SHP77 (cell line): ENCODE measurements at regions not wholly inside any gene's neighbourhood (a gene's known extent, or its start where the extent isn't known, plus 50 kb on each side); places are given as distances from the start of the nearest gene placed in this dataset.

Source experiments
- DNase-seq, 2 experiments: peaks; one replicate each; lab custom pipeline; 2025; lab: John Stamatoyannopoulos, UW

DNA sequence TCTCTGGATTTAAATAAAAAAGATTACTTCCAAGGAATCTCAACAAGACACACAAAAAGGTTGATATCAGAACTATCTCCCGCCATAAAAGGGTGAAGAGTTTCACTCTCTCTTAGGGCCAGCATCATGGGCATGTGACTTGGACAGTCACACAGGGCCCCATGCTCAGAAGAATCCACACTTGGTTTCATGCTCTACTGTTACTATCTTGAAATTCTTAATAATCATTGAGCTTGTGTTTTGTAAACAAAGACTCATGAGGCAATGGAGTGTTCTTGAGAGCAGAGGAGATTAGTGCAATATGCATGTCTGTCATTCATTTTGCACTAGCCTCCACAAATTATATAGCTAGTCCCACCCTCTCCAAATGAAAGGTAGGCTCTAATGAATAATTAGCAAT lies 58.4 kb downstream of the HMHB1 start:
- DNase-seq, result no peak

DNA sequence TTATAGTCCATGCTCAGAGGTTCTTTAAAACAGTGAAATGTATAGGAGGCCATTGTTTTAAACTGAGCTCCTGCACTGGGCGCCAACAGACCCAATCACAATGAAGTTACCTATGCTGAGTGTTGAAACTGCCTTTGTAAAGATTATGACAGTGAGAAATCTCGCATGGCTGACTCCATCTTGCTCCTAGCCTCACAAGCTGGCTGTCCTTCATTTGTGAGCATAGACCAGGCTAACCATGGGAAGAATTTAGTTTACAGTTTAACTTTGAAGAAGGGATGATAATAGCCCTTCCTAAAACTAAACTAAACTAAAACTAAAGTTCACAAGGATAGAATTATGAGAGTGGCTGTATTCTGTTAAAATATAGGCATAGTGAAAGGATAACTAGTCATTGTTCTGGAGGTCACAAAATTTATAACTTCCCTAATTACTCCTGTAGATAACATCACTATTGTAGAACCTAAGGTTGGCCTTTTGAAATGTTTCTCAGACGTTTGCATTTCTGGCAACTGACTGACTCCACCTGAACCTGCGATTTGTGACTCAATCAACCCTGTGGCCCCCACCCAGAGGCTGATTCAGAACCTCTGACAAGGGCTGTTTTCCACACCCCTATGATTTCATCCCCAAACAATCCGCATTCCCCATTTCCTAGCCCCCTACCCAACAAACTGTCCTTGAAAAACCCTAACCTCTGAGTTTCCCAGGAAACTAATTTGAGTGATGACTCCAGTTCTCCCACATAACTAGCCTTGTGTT lies 59.1 kb downstream of the HMHB1 start:
- DNase-seq, result no peak

DNA sequence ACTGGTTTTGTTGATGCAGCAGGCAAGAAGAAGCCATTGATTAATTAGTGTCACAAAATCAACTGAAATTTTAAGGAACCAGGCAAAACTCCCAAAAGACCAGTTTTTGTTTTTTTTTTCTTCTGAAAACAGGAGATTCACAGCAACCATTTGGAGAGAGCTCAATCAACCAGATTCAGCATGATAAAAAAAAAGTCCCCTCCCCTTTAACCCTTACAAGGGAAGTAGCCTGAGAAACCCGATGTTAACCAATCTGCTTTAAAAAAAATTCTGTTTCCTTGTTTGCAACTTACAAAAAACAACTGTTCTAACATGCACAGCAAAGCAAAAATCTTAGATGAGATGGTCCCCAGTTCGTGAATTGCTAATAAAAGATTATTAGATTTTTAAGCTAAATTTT lies 59.7 kb downstream of the HMHB1 start:
- no peak for DNase-seq

DNA sequence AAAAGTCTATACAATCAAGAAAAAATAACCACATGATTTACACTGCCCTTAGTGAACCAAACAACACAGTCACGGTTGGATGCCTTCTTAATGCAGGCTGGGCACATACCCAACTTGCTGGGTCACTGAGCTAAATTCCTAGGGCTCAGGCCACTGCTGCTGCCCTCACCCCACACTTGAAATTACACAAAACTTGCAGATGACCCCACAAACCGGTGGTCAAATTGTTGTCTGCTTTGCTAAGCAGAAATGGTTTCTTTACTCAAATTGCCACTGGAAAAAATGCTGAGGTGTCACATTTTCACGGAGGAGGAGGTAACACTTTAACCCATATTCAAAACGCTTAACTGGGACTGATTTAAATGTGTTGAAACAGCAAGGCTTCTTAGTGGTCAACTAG lies 62.4 kb downstream of the HMHB1 start:
- DNase-seq, result no peak

DNA sequence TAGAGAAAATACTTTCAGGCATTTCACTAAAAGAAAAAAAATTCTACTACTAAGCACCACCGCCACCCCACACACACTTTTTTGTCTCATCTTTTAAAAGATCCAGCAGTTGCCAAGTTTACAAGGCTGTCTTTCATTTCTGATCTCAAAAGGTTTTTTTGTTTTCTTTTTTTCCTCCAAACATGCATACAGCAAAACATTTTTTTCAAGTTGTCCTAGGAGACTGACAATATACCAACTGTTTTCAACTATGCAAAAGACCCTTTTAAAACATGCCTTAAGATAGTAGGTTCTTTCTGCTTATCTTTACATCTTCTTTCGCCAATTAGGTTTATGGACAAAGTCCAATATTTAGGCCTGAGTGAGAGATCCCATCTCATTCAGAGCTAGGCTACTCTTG lies 65.2 kb downstream of the HMHB1 start:
- DNase-seq, result no peak

DNA sequence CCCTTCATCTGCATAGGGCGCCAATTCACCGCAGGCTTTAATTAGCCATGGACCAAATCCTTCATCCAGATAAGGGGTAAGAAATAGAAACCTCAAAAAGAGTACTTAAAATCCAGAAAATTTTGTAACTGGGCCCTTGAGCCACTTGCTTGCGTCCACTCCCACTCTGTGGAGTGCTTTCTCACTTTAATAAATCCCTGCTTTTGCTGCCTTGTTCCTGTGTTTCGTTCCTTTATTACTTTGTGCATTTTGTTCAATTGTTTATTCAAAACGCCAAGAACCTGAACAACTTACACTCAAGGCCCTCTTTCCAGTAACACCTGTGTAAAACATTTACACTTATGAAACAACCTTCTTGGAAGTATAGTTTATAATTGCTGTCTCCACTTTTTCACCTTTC lies 66.5 kb downstream of the HMHB1 start:
- no peak for DNase-seq

DNA sequence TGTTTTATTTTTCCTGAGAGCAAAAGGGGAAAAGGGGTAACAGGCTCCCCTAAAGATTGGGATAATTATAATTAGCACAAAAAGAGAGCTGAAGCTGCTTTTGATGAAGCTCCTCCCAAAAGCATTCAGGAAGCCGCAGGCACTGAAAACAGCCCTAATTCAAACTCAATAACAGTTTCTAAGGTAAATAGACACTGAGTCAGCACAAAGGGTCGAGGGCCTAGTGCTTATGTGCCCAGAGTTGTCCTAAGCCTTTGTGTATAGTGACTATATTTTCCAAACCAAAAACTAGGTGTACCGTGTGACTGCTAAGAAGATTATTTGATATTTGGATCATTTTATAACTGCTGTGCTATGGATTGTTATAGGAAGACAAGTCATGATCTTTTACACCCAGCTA lies 67.7 kb downstream of the HMHB1 start:
- peak in 1 of 2 experiments; percentile 2 for DNase-seq

DNA sequence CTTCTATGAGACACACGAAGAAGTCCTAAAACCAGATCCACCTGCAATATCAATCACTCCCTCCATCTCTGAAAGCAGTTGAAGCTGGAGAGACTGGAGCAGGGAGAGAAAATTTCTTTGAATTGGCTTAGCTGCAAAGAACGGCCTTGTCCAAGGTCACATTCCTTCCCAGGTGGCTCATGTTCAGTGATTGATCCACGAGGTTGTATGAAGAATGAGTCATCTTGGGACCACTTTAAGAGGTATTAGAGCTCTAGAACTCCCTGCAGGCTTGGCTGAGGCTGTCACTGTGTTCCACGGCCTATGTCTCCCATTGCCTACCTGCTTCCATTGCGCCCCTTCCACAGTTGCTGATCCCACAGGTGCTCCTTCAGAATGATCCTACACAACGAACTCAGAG lies 68.2 kb downstream of the HMHB1 start:
- no peak for DNase-seq

DNA sequence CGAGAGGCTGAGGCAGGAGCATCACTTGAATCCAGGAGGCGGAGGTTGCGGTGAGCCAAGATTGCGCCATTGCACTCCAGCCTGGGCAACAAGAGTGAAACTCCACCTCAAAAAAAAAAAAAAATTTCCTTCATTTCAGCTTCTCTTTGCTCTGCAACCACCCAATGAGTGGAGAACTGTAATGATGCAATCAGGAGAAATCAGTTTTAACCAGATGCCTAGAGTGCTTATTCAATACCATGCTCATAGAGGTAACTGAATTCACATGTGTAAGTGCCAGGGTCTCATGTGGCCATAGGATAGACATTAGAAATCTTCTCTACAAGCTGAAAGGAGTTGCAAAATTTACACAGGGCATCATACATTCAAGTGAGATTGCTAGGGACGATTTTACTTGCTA lies 70.6 kb downstream of the HMHB1 start:
- DNase-seq, result no peak

DNA sequence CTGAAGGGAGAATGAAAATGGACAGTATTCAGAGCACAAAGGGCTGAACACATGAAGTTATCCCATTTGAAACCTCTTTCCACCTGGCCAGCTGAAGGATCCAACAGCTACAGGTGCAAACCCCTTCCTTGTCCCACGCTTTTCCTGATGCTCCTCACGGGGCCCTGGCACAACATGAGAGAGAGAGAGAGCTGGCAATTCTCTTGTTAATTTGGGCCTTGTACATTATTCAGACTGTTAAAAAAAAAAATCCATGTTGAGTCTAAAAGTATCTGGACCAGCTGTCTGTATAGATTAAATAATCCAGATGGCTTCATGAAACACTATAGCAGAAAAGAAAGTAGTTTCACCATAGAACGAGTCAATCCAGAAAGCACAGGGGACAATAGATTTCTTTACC lies 74.1 kb downstream of the HMHB1 start:
- no peak for DNase-seq

DNA sequence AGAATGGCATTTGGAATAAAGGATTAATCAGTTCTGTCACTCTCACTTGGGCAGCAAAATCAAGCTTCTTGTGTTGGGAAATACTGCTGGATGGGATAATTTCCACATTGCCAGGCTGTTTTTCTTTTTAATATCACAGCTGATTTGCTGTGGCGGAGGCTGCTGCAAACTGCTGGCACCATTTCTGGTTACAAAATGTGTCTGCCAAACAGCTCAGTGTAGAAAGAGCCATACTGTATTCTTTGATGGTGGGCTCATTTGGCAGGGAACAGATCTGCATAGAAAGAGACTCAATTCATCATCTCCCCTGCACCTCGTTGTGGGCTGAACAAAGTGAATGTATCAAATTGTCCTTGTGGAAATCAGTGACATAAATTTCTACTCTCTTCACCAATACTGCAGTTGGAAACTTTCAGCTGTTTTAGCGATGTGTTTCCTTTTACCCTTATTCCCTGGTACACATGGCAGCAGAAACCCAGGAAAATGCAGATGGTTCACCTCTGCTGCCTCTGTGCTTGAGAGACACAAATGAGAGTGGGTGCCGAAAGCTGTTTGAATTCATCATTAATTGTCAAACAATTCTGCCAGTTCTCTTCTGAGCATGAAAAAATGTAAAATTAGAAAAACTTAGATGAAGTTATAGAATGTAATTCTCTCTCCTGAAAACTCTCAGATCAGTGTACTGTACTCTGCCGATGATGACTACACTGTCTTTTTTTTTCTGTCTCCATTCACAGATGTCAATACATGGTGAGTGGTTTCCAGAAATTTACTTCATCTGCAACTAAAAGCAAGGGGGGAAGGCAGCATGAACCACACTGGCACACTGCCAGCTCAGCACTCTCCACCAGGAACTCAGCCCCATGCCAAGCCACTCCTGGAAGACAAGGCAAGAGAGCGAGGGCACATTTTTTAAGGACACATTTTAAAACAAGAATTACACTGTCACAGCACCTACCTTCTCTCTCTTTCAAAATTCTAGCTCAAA lies 75.0 kb downstream of the HMHB1 start:
- DNase-seq, result peak; percentile 65 to 85

DNA sequence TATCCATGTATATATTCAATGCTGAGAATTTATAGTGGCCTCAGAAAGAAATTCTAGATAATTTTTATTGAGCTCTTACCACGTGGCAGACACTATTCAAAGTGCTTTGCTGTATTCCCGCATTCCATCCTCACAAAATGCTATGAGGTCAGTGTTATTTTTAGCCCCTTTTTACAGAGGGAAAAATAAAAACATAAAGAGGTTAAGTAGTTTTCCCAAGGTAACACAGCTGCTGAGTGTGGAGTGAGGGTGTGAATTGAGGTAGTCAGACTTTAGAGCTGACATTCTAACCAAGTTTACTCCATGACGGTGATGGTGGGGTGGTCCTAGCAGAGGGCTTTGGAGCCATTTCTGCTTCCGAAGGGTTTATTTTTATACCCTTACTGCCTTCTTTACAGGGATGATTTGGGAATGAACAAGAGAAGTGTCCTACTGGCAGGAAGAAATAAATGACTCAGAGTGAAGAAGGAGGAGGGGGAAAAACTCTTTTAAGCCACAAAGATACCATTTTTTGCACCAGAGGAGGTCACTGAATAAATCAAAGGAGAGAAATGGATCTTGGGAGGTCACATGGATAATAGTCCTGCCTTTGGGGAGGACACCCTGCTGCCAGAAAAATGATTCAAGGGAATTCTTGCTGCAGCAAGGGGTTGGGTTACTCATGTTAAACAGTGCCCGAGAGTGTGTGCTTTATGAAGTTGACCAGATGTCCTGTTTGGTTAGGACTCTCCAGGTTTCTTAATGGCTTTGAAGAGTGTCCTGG lies 76.1 kb downstream of the HMHB1 start:
- DNase-seq, result peak; percentile 42 to 43

DNA sequence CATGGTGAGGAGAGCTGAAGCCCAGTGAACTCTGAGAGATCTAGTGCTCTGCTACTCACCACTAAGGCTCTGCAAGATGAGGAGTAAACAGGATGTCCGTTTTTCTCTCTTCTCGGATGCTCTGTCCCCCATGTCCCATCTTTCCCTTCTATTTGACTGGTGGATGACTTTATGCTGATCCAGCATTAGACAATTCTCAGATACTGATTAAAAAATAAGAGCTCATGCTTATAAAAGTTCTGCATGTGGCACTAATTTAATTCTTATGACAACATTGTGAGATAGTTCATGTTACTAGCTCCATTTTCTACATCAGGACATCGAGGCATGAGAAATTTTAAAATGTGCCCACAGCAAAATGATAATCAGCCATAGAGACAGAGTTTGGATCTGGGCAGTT lies 77.0 kb downstream of the HMHB1 start:
- DNase-seq, result no peak

DNA sequence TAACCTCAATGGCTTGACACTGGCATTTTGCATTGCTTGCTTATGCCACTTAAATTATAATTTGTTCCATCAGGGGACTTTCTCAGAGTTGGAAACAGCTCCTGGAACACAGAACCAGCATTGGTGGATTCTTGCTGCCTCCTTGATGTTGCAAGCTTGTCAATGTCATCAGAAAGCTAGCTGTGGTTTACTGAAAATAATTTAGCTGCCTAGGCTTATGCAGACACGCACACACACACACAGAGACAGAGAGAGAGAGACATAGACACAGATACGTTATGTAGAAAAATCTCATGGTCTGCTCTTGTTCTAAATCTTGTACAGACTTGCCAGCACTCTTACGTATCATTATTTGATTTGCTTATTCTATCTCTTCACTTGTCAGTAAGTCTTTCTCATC lies 78.0 kb downstream of the HMHB1 start:
- no peak for DNase-seq

DNA sequence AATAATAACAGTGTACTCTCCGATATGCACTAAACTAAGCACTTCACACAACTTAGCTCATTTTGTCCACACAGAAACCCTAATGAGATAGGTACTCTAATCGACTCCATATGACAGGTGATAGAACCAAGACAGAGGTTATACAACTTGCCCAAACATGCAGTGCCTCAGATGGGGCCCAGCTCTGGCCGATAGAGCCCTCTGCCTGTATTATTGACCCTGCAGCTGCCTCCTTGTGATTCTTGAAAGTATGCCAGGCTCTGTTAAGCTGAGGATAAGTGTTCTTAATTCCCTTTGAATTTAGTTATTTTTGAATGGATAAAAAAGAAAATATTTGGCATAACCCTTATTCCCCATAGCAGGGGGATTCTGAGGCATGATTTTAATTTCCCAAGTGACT lies 78.5 kb downstream of the HMHB1 start:
- DNase-seq, result peak; percentile 67 to 72

DNA sequence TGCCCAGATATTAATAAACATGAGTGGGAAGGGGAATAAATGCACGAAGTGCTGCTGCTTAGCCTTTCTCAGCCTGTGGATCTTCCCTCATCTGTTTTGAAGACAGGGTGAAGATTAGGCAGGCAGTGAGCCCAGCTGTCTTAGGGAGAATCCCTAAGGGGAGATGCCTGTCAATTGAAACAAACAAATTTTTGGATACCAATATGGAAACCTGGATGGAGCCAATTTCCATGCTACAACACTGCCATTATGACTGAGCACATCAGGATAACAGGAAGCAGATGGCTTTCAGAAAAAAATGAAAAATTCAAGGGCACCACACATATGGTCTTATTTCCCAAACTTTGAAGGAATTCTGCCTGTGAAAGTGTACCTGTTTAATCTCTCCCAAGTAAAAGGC lies 80.3 kb downstream of the HMHB1 start:
- DNase-seq, result no peak

DNA sequence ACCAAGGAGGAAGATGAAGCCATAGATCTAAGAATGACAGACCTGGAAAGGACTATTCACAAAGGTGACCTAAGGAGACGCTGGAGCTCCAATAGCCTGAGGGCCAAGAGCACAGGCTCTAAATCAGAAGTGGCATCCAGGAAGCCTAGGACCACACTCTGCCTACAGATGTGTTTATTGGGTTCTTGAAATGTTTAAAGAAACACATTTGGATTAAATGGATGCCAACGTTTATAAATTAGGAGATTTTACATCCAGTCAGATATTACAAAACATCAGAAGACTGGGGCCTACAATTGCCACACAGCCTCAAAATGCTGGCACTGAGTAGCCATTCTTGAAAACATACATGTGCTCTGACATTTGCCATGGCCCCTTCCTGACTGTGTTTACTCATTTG lies 80.9 kb downstream of the HMHB1 start:
- no peak for DNase-seq

DNA sequence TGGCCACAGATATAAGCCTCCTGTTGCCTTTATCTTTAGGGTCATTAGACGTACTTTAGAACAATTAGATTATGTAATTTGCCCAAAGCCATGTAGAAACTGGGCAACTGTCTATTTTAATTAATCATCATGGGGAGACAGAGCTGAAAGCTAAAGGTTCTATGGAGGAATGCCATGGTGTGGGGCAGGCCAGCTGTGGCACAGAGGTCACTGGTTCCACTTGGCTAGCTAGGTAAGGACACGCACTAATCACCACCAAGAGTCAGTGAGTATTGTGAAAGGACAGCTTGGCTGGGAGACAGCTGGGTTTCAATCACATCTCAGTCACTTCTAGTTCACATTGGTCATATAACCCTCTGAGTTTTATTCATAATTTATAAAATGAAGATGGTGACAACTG lies 81.7 kb downstream of the HMHB1 start:
- peak; percentile 24 to 36 for DNase-seq

DNA sequence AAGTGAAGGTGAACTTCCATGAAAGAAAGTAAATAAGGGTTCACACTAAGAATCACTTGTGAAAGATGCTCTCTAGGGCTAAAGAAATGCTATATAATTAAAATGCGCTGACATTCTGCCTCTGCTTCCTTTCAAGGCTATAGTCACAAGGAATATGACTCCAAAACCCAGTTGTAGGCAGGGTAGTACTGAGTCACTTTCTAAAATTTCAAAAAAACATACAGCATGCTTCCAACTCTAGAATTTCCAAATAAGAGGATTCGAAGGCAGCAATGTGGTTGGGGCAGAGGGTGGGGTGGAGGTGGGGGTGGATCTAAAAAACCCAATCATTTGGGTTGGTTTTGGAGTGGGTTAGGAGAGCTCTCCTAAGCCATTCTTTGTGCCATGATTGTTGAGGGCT lies 84.6 kb downstream of the HMHB1 start:
- no peak for DNase-seq

DNA sequence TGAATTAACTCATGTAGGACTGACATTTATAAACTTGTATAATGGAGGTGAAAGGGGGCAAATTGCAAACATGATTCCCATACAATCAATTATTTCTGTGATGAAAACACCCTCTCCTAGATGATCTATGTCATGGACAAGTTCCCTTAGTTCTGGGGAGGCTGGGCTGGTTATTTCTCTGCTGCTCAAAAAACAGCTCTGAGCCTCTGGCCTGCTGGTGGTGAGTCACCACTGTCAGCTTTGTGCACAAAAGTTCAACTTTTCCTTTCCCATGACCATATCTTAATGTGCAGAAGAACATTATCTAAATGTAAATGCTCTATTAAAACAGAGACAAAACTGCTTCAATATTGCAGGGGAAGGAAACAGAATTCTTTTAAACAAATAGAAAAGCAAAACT lies 85.0 kb downstream of the HMHB1 start:
- DNase-seq, result no peak

DNA sequence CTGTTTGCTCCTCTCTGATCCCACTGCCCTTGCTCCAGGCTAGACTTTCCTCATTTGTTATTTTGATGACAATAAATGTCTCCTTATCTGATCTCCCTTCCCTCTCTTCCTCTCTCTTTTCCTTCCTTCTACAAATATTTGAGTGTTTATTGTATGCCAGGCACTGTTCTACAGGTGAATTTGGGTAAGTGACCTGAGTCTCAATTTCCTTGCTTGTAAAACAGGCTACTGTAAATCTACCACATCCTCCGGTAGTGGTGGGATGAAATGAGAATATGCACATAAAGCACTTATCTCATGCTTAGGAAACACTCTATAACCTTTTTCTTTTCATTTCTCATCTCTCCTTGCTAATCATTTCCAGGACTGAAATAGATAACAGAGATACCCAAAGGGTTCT lies 86.4 kb downstream of the HMHB1 start:
- DNase-seq, result no peak

DNA sequence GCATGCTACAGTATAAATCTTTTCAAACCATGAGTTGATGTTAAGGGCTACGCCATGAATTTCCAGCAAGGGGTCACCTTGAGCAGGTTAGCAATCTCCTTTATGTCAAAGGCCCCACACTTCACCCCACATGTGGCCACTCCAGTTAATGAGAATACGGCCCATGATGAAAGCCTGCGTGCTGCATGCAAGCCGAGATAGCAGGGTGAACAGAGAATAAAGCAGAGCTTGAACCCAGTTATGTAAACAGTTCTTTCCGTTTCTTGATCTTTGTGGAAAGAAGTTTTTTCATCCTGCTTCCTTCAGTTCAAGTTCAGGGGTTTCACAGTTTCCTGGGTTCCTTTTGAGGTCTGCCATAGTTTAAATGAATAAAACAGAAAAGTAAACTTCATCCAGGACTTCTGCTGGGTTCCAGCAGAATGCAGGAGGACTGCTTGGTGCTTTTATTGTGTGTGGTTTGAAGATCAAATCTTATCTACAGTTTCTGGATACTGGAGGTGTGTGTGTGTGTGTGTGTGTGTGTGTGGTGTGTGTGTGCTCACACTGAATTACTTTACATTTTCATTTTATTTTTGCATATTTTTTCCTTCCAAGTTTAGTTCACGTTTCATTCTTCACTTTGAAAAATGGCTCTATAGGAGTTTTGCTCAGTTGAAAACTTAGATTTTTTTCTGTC lies 87.1 kb downstream of the HMHB1 start:
- no peak for DNase-seq
